ENCODE measurements at regions not wholly inside any gene's neighbourhood (a gene's known extent, or its start where the extent isn't known, plus 50 kb on each side); places are given as distances from the start of the nearest gene placed in this dataset.

DNA sequence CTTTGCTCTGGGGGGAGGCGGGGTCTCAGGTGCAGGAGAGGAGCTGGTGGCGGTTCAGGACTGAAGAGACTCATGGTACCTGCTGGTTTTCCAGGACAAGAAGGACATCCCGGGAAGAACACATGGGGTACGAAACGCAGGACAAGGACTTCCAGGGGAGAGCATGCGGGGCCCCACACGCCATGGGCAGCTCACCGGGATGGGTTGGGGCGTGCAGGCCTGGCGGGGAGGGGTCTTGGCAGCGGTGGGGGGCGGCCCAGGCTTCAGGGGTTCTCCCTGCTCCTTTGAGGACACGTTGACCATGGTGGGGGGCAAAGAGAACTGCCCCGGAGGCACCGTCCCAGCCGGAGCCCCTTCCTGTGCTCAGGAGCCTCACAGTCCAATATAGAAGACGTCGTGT is 673.2 kb downstream of the BRD1 start:
- no peak for DNase-seq (ENCODE audit: low read depth)

DNA sequence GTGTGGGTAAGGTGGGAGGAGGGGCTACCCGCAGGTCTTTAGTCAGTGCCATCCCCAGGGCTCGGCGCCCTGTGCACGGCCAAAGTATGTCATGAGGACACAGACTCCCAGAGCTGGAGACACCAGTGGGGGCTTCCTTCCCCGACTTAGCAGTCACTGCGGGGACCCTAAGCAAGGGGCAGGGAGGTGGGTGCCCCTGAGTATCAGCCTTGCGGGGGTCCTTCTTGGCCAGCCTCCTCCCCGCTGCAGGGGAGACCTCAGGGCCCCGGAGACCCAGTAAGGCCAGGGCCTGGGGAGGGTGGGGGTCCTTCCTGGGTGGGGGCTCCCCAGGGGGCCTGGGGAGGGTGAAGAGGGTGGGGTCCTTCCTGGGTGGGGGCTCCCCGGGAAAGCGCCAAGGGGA is 673.8 kb downstream of the BRD1 start:
- DNase-seq (ENCODE audit: low read depth): no peak

DNA sequence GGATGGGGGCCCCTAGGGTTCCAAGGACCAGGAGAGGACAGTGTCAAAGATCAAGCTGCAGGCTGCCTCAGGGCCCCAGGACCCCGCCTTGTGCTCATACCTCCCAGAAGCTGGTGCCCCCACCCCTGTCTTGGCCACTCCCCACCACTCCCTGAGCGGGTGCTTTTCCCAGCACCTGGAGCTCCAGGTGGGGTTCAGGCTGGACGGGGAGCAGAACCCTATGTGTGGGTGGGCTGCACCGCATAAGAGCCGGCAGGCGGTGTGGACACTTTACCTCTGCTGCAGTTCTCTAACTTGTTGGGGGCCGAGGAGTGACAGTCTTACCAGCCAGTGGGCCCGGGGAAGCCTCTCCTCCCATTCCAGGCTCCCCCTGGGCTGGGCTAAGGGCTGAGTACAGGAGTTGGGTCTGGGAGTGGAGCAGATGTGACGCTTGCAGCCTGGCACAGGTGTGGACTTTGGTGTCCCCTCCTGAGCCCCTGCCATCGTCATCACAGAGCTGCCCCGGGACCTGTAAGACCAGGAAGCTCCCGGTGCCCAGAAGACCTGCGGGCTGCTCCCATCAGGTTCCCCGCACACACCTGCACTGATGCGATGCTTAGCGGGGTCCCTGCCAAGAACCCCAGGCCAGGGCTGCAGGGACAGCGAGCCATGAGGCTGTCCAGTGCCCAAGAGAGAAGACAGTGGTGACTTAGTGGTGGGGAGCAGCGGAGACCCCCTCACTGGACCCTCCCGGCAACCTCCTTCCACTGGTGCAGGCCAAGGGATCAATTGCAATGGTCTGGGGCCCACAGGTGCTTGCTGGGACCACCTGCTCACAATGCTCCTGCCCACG is 674.5 kb downstream of the BRD1 start:
- no peak for DNase-seq (ENCODE audit: low read depth)

DNA sequence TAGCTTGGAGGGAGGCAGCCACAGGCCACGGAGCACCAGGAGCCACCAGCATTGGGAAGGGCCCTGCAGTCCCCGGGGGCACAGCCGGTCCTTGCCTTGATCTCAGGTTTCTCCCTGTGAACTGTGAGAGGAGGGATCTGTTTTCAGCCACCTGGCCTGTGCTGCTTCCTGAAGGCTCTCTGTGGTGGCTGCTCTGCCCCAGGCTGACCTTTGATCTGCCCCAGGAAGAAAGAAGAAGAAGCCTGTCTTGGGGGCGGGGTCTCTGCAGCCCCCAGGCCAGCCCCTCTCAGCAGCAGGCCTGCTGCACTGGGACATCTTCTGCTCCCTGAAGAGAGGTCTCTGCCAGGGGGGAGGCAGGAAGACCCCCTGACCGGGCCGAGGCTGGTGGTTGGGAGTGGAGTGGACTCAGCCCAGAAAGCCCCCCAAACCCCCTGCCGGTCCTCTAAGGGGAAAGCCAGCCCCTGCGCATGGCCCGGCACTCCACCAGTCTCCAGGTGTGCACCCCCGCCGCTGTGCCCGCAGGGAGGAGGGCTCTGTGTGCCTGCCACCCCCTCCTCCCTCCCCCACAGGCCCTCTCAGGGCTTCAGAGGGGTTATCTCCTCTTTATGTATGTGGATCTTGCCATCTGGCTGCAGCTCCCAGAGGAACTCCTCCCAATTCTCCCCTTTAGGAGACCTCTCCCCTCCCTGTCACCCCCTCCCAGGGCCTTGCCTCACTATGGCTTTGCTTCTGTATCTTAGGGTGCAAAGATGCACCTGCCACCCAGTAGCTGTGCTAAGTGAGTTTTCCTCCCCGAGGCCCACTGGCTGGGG is 675.3 kb downstream of the BRD1 start:
- DNase-seq (ENCODE audit: low read depth): no peak

DNA sequence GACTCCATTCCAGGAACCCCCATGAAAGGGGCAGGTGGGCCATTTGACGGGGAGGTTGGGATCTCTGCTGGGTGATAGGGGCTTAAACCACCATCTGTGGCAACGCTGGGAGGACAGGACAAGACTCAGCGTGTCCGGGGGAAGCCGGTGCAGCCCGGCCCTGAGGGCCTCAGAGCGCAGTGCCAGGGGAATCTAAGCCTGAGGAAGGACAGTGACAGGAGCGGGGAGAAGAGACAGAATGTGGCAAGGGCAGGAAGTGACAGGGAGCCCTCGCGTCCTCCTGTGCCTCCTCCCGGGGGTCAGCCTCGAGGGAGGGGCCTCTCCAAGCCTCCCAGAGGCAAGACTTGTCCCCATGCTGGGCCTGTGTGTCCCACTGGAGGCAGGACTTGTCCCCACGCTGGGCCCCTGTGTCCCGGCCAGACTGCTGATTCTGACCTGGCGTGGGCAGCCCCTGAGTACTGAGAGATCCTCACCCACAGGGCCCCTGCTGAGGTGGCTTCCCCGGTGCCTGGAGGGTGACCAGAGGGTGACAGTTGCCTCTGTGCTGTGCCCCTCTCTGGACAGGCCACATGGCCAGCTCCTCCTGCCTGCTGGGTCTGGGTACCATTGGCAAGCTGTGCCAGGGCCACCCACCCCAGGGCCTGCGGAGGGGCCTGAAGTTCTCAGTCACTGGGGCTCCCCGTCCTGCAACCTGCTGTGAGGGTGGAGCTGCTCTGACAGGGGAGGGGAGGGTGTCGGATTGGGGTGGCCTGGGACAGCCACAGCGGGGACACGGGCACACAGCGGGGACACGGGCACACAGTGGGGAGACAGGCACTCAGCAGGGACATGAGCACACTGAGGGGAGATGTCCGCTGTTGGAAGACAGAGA is 676.2 kb downstream of the BRD1 start:
- no peak for DNase-seq (ENCODE audit: low read depth)

DNA sequence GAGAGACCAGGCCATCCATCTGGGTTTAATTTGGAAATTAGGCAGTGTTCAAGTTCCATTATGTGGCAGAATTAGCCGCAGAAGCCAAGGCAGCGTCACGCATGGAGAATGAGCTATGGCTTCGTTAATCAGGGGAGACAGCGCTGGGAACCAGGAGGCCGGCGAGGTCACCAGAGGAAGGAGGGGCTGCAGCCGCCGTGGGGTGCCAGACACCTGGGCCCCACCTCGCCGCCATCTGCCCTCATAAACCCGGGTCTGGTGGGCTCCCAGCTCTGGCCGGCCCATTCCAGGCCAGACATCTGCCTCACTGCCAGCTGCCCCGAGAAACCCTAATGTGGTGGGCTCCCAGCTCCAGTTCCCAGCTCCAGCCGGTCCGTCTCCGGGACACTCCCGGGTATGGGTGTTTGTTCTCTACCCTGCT is 676.9 kb downstream of the BRD1 start:
- DNase-seq (ENCODE audit: low read depth): no peak

DNA sequence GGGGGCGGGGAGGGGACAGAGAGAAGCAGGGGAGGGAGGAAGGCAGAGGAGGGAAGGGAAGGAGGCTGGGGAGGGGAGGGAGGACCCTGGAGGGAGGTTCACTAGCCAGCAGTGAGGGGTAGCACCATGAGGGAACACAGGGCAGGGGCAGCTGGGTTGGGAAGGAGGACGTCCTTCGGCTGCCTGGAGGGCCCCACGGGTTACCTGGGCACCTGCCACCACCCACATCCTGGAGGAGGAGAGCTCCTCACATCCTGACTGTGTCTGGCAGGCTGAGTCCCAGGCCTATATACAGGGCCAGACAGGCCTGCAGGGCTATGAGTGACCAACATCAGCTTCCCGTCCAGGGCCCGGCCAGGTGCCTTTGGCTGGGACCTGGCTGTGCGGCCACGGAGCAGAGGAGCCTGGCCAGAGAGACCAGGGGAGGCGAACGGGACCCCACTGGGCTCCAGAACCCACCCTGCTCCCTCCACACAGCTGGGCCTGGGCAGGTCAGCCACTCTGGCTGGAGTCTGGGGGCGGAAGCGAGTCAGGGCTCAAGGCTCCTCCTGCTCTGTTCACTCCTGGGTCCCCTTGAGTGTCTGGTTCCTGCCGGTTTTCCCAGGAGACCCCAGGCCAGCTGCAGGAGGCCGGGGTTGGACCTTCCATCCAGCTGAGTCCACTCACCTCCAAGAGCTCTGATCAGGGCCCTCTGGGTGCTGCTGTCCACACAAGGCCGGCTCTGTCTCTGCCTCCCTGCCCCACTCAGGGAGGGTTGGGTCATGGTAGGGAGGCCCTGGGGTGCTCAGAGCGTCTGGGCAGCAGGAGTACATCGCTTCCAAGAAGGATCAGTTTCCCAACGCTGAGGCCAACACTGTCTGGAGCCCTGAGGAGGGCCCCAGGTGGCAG is 677.7 kb downstream of the BRD1 start:
- no peak for DNase-seq (ENCODE audit: low read depth)

DNA sequence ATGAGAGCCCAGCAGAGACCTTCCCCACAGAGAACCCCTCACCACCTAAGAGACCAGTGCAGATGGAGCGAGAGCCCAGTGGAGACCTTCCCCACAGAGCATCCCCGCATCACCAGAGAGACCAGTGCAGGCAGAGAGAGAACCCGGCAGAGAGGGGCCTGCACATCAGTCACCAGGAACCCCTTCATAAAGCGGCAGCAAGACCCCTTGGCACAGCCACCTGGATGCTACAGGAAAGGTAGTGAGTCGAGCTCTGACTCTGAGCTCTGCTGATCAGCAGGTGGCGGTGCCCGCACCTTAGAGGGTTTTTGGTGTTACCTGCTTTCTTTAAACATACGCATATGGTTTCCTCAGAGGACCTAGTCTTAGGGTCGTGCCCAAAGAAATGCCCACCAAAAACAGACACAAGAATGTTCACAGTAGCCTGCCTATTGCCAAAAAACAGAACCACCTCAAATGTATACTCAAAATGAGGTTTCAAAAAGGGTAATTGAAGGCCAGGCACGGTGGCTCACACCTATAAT is 678.7 kb downstream of the BRD1 start:
- DNase-seq (ENCODE audit: low read depth): no peak

DNA sequence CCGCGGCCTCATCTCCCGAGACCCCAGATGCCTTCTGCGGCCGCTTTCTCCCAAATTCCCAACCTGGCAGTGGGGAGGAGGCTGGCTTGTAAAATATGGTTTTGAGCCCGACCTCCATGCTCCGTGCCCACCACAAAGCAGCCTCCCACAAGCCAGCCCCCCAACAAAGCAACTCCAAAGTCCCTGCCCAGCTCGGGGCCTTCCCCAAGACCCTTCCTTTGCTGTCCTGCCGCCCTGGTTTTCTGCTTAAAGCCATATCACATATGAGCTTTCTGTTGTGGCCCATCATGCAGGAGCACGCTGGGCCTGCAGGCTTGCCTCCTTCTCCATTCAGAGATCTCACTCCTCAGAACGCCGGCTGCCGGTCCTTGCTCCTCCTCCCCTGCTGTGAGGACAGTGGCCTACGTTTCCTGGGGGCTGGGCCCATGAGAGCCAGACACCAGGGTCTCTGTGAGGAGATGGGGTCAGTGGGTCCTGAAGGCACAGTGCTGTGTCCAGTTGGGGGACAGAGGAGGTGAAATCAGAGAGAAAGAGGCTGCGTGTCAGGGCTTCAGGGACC is 680.0 kb downstream of the BRD1 start:
- DNase-seq (ENCODE audit: low read depth): no peak

DNA sequence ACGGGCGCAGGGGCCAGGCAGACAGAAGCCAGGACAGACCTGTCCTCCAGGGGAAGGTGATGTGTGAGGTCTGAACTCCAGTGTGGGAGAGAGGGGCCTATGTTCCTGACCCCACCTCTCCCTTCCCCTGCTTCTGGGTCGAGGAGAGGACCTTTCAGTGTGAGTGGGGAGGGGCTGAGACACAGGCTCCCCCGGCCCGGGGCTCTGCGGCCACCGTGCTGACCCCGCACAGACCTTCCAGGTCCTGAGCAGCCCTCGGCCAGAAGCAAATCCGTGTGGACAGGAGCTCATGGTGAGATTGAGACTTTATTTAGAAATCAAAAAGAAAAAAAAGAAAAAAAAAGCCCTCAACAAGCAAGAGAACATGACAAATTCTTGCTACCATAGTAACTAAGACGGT is 680.5 kb downstream of the BRD1 start:
- DNase-seq (ENCODE audit: low read depth): no peak

DNA sequence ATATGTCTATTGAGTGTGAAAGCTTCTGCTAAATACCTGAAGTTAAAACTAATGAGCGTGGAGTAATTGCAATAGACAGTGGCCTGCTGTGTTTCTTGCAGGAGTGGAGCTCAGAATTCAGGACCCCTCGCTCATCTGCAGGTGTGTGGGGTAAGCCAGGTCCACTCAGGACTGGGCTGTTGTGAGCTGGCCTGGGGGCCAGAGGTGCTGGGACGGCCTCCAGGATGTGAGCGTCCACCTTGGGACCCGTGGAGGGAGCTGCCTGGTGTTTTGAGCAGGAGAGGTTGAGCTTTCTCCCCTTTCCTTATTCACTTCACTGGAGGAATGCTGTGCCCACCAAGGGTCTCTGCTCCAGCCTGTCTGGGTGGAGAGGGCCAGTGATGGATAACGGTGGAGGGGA is 681.2 kb downstream of the BRD1 start:
- DNase-seq (ENCODE audit: low read depth): no peak

DNA sequence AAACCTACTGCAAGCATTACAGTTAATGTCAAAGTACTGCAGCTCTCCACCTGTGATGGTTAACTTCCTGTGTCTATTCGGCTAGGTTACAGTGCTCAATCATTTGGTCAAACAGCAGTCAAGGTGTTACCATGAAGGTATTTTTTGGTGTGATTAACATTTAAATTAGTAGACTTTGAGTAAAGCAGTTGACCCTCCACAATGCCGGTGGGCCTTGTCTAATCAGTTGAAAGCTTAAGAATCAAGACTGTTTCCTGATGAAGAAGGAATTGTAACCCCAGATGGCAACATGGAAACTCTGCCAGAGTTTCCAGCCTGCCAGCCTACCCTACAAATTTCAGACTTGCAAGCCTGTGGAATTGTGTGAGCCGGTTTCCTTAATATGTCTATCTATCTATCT is 683.9 kb downstream of the BRD1 start:
- DNase-seq (ENCODE audit: low read depth): no peak

DNA sequence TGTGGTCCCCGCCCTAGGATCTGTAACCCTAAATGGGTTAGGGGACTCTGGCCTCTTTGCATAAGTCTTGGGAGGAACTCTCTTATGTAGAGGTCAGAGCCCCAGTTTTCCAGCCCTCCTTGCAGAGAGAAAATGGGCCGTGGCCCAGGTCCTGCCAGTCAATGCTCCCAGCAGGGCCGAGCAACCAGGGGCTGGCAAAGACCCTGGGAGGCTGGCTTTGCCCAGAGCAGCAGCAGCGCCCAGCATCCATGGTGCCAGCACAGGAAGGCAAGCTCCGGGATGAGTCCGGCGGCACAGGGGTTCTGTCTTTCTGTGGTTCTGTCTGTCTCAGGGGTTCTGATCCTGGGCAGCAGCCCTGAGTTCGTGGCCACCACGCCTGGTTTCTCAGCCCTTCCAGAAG is 684.8 kb downstream of the BRD1 start:
- no peak for DNase-seq (ENCODE audit: low read depth)

DNA sequence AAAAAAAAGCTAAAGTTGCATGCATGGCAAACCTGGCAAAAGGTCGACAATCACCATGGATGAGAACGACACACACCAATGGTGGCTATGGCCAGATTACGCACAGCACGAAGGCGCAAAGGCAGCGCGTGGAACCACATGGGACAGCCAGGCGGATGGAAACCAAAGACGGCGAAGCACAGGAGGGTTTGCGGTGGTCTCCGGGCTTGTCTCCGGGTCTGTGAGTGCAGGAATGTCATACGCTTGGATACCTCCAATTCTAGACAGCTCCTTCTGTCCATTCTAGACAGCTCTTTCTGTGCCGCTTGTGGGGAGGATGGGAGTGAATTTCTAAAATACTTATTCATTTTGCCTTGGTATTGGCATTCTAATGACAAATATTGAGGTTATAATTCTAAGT is 685.4 kb downstream of the BRD1 start:
- DNase-seq (ENCODE audit: low read depth): no peak

DNA sequence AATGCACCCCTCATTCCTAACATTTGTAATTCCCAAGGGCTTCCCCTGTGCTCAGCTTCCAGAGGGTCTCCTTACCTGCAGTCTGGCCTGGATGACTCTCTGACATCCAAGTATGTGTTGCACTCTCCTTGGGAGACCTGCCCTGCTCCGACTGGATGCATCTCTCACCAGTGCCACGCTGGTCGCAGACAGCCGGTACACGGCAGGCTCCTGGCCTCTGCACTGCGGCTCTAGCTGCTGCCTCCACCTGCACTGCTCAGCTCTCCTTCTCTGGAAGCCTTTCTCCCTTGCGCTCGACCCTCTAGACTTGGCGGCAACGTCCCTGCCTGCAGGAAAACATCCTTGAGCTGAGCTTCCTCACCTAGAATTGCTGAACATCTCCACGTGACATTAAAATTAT is 685.9 kb downstream of the BRD1 start:
- no peak for DNase-seq (ENCODE audit: low read depth)

DNA sequence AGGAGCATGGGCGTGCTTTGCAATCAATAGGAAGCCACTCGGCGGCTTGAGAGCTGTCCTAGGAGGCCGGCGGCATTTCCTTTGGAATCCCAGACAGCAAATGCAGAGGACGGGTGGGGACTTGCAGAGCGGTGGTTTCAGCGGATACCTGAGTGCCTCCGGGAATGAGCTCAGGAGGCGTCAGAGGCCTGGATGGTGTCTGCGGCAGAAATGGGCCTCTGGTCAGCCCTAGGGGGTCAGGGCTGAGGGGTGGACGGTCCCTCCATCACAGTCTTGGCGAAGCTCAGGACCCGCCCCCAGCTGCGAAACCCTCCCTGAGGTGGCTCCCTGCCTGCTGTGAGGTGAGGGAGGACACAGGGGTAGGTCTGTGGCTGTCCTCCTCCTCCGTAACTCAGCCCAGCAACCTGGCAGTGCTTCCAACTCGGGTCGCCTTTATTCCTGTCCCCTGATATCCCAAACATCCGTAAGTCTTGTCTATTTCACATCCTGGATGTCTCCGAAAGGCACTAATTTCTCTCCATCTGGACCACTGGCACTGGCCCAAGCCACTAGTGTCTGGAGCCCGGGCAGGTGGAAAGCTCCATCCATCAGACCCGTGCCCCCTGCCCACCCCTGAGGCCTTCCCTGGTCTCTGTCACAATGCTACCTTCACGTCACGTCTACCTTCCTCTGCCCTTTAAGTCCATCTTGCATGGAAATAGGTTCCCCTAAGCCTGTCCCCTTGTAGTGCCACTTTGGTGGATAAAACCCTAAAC is 686.6 kb downstream of the BRD1 start:
- DNase-seq (ENCODE audit: low read depth): no peak

DNA sequence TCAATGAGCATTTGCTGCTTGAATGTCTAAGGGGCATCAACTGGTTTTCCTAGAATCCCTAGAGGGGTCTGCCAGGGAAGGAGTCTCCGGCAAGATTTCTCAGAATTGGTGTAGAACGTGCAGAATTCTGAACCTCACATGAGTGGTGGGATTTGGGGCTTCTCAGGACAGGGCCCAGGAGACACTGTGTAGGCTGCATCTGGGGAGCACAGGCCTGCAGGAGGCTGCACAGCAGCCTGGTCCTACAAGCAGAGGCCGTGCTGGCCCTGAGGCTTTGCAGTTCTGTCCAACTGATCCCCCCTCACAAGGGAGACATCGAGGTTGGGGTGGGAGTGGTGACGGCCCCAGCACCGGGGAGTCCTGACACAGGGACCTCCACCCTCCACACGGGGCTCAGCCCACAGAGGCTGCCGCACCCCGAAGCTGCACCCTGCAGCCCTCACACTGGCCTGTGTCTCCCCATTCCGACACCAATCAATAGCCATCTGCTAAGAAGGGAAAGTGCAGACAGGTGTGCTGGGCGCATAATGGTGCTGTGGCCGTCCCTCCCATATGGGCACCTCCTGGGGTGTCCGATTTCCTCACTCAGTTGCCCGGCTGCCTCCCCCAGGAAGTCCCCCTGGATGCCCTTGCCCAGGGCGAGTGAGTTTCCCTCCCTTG is 688.1 kb downstream of the BRD1 start:
- no peak for DNase-seq (ENCODE audit: low read depth)

DNA sequence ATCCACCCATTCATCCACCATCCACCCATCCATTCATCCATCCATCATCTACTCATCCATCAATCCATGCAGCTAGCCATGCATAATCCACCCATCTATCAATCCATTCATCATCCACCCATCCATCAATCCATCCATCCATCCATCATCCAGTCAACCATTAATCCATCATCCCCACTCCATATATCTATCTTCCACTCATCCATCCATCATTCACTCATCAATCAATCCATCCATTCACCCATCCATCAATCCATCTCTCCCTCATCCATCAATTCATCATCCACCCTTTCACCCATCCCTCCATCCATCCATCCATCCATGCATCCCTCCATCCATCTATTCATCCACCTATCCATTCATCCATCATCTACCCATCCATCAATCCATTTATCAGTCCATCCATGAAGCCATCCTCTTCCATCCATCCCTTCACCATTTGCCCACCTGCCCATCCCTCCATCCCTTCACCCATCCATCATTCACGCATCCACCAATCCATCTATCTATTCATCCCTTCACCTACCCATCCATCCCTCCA is 689.4 kb downstream of the BRD1 start:
- no peak for DNase-seq (ENCODE audit: low read depth)

DNA sequence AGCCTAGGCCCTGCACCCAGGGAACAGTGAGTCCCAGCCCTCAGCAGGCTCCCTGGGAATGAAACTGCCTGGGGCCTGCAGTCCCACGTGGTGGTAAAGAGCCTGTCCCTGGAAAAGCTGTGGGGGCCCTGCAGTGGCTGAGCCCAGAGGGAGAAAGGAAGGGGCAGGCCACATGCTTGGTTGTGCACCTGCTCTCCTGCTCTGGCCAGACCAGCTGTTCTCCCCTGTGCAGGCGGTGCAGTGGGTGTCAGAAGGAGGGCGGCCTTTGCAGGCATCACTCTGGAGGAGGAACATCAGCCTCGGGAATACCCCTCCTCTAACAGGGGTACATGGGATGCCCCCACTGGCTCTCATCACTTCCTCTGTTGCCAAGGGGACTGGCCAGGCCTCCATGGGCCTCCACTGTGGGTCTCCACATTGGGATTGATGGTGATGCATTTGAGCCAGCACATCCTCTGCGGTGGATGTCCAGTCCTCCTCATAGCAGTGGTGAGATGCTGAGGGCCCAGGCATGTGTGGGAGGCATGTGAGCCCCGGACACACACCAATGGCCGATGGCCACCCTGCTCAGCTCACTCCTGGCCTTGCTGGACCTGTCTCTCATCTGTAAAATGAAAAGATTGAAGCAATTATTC is 690.4 kb downstream of the BRD1 start:
- no peak for DNase-seq (ENCODE audit: low read depth)

Data from stimulated activated CD8-positive, alpha-beta memory T cell treated with anti-CD3 and anti-CD28 coated beads, Interleukin-12 subunit alpha, Interleukin-12 subunit beta, amount 100 ng/mL, for 1 hour (primary cell).